ENCODE measurements at regions not wholly inside any gene's neighbourhood (a gene's known extent, or its start where the extent isn't known, plus 50 kb on each side); places are given as distances from the start of the nearest gene placed in this dataset.

DNA sequence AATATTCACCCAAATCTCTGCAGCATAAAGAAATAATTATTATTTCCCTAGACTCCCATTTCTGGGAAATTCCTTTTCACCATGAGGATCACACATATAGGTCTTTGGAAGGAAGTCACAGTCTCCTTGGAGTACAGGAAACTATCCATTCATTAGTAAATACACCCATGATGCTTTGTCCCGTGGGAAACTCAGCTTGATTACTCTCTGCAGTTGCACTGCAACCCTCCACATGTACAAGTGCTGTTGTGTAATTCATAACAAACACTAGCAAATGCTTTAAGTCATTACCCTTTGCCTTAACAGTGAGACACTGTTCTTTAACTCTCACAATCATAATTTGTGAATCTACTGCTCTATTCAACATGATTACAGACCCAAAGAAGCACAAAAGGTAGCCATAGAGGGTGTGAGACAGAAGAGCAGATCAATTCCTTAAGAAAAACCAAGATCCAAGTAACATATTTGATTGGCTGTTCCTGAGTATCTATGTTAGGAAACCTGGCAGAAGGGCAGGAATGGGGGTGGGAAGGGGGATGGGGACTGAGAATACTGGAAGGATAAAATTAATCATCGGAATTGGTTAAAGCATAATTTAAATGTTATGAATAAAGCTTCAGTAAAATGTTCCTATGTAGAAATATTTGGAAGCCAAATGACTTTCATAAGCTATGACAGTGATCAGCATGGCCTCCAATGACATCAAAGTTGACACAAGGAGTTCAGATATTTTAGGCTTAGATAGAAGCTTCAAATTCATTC lies 268.0 kb downstream of the HACE1 start:
- intact Hi-C loops (cut with micrococcal nuclease): no loop called here
- Mint-ChIP-seq H3K27me3 (peaks cover 8% of the 10 kb centered on the region), H3K27ac (no peak overlapping the region), H3K9me3 (no peaks in the 10 kb centered on the region), H3K4me3 (no peak overlapping the region), H3K36me3 (no peaks in the 10 kb centered on the region), H3K4me1 (ENCODE audit: low read depth) (no peaks in the 10 kb centered on the region)
- ChIA-PET POLR2A (no interaction called here), CTCF (no interaction called here)
- no peak for DNase-seq

GRCh38 chr6:104589940-104590339 lies 269.8 kb downstream of the HACE1 start:
- no peaks in the 10 kb centered on the region for H3K36me3 Mint-ChIP-seq
- no peaks in the 10 kb centered on the region for H3K4me1 Mint-ChIP-seq (ENCODE audit: low read depth)
- intact Hi-C loops (cut with micrococcal nuclease): no loop called here
- CTCF ChIA-PET: no interaction called here
- no peak for DNase-seq
- POLR2A ChIA-PET: no interaction called here
- H3K9me3 Mint-ChIP-seq: no peaks in the 10 kb centered on the region
- H3K4me3 Mint-ChIP-seq: no peak overlapping the region
- peaks cover 6% of the 10 kb centered on the region for H3K27me3 Mint-ChIP-seq
- no peak overlapping the region for H3K27ac Mint-ChIP-seq

- peaks cover 5% of the 10 kb centered on the region for H3K9me3 Mint-ChIP-seq
- POLR2A ChIA-PET: no interaction called here
- no peak overlapping the region for H3K4me3 Mint-ChIP-seq
- no peak for DNase-seq
- no peaks in the 10 kb centered on the region for H3K27me3 Mint-ChIP-seq
- no peaks in the 10 kb centered on the region for H3K36me3 Mint-ChIP-seq
- H3K27ac Mint-ChIP-seq: no peak overlapping the region
- no peaks in the 10 kb centered on the region for H3K4me1 Mint-ChIP-seq (ENCODE audit: low read depth)
- intact Hi-C loops (cut with micrococcal nuclease): no loop called here
- CTCF ChIA-PET: no interaction called here
Observed at GRCh38 chr6:104585646-104586045, 274.1 kb downstream of the HACE1 start.

DNA sequence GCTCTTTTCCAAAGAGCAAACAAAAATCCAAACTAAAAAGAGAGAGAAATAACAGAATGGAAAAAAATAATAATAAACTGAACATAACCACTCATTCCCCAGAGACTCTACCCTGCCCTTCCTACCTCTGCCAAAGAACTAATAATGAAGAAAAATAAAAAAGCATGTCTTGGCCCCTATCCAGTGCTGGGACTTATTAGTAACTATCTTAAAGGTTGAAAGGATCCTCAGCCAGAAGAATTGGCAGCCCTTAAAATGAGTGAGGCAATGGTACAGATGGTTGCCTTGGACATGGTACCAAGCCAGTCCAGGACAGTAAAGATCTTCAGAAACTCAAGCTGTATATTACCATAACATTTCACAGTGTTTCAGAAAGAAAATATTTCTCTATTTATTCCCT lies 279.3 kb downstream of the HACE1 start:
- Mint-ChIP-seq H3K9me3 (peaks cover 5% of the 10 kb centered on the region), H3K27me3 (no peaks in the 10 kb centered on the region), H3K4me1 (ENCODE audit: low read depth) (no peaks in the 10 kb centered on the region), H3K4me3 (no peak overlapping the region), H3K27ac (no peak overlapping the region), H3K36me3 (no peaks in the 10 kb centered on the region)
- intact Hi-C loops (cut with micrococcal nuclease): no loop called here
- ChIA-PET CTCF (no interaction called here), POLR2A (no interaction called here)
- no peak for DNase-seq

DNA sequence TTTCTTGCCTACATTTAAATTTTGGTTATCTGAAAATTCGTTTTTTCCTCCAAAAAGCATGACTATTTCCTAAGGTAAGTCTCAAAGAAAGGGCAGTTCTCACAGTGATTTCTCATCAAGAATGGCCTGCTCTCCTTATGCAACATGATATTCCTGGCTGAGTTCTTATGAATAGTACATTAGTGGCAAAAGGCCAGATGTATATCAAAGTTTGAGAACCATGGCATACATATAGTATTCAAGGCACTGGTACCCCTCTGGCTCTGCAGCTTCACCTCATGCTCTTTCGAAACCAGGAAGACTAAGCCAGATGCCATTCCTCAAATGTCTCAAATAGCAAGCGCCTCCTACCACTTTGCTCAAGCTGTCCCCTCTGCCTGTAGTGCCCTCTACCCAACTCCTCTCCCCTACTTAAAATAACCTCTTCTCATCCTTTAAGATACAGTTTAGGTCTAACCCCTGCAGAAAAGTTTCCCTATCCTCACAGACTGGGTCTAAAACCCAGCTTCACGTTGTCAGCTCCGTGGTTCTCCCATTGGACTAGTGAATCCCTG lies 280.3 kb downstream of the HACE1 start:
- Mint-ChIP-seq H3K4me1 (ENCODE audit: low read depth) (no peaks in the 10 kb centered on the region), H3K27ac (no peak overlapping the region), H3K9me3 (peaks cover 5% of the 10 kb centered on the region), H3K36me3 (no peaks in the 10 kb centered on the region), H3K4me3 (no peak overlapping the region), H3K27me3 (no peaks in the 10 kb centered on the region)
- intact Hi-C loops (cut with micrococcal nuclease): no loop called here
- no peak for DNase-seq
- ChIA-PET POLR2A (no interaction called here), CTCF (no interaction called here)

GRCh38 chr6:104575536-104575935 lies 284.2 kb downstream of the HACE1 start:
- POLR2A ChIA-PET: no interaction called here
- no peak overlapping the region for H3K4me3 Mint-ChIP-seq

GRCh38 chr6:104574135-104574750 lies 285.5 kb downstream of the HACE1 start:
- POLR2A ChIA-PET: no interaction called here

More at GRCh38 chr6:104575536-104575935, 284.2 kb downstream of the HACE1 start:
- no peak for DNase-seq
- CTCF ChIA-PET: no interaction called here
- Mint-ChIP-seq H3K9me3 (no peaks in the 10 kb centered on the region), H3K36me3 (no peaks in the 10 kb centered on the region), H3K27me3 (no peaks in the 10 kb centered on the region), H3K4me1 (ENCODE audit: low read depth) (no peaks in the 10 kb centered on the region), H3K27ac (no peak overlapping the region)
- intact Hi-C loops (cut with micrococcal nuclease): no loop called here

GRCh38 chr6:104573350-104573749 lies 286.4 kb downstream of the HACE1 start:
- intact Hi-C loops (cut with micrococcal nuclease): no loop called here
- ChIA-PET CTCF (no interaction called here), POLR2A (no interaction called here)
- no peaks in the 10 kb centered on the region for H3K4me1 Mint-ChIP-seq (ENCODE audit: low read depth)
- no peak overlapping the region for H3K4me3 Mint-ChIP-seq
- no peak for DNase-seq
- no peaks in the 10 kb centered on the region for H3K36me3 Mint-ChIP-seq
- H3K27ac Mint-ChIP-seq: no peak overlapping the region
- H3K9me3 Mint-ChIP-seq: no peaks in the 10 kb centered on the region
- no peaks in the 10 kb centered on the region for H3K27me3 Mint-ChIP-seq

More at GRCh38 chr6:104574135-104574750, 285.5 kb downstream of the HACE1 start:
- Mint-ChIP-seq H3K27me3 (no peaks in the 10 kb centered on the region), H3K27ac (no peak overlapping the region), H3K9me3 (no peaks in the 10 kb centered on the region), H3K4me1 (ENCODE audit: low read depth) (no peaks in the 10 kb centered on the region), H3K4me3 (no peak overlapping the region), H3K36me3 (no peaks in the 10 kb centered on the region)
- DNase-seq: no peak
- intact Hi-C loops (cut with micrococcal nuclease): no loop called here
- CTCF ChIA-PET: no interaction called here

DNA sequence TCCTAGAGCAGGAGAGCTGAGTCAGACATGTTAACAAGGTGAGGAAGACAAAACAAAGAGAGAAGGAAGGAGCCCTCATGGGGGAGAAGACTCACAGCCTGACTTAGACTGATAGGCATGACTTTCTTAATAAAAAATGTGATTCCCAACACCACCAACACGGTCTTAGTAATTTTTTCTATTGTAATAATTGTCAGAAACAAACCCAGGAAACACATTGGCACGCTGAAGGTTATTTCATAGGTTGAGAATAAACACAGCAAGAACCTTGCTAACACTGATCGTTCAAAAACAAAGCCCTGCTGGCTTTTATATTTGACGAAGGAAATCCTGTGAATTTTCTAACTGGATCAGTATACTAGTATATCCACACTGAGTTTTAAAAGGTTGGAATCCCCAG lies 286.8 kb downstream of the HACE1 start:
- intact Hi-C loops (cut with micrococcal nuclease): no loop called here
- Mint-ChIP-seq H3K4me3 (no peak overlapping the region), H3K9me3 (no peaks in the 10 kb centered on the region), H3K27me3 (no peaks in the 10 kb centered on the region), H3K4me1 (ENCODE audit: low read depth) (no peaks in the 10 kb centered on the region), H3K27ac (no peak overlapping the region), H3K36me3 (no peaks in the 10 kb centered on the region)
- CTCF ChIA-PET: no interaction called here
- POLR2A ChIA-PET: no interaction called here
- DNase-seq: no peak

DNA sequence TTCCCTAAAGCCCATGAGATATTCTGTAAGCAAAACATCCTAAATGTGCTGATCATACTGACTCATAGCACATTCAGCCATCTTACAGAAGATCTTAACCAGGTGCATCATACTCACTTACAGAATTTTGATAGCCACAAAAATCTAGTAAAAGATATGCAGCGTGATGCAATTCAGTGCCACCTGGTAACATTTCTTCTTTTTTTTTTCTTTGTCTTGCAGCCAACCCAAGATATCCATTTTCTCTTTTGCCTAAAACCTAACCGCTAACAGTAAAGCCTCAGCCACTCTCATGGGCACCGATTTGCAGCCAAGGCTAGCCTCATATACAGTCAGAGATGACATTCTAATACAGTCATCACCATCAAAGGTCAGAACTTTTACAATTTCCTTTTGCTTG lies 293.3 kb downstream of the HACE1 start:
- no peaks in the 10 kb centered on the region for H3K36me3 Mint-ChIP-seq
- no peaks in the 10 kb centered on the region for H3K27me3 Mint-ChIP-seq
- no peak overlapping the region for H3K27ac Mint-ChIP-seq
- ChIA-PET POLR2A (no interaction called here), CTCF (no interaction called here)
- H3K4me3 Mint-ChIP-seq: no peak overlapping the region
- no peak for DNase-seq
- no peaks in the 10 kb centered on the region for H3K9me3 Mint-ChIP-seq
- intact Hi-C loops (cut with micrococcal nuclease): no loop called here
- H3K4me1 Mint-ChIP-seq (ENCODE audit: low read depth): no peaks in the 10 kb centered on the region

DNA sequence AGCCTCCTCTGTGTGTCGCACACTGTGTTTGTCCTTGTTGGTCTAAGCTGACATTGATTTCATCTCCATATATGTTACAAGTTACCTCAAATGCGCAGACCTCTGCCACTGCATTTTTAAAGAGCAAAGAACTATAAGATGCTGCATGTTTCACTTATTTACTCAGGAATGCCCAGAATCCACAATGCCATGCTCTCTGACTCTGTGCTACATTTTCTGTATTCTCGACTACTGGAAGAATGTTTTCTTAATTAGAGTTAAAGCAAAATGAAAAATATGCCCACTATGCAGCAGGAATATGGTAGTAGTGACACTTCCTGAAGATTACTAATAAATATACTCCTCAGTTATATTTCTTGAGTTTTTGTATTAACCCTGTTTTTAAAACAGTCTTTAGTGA lies 296.4 kb downstream of the HACE1 start:
- intact Hi-C loops (cut with micrococcal nuclease): no loop called here
- H3K4me1 Mint-ChIP-seq (ENCODE audit: low read depth): no peaks in the 10 kb centered on the region
- H3K9me3 Mint-ChIP-seq: no peaks in the 10 kb centered on the region
- peaks cover 5% of the 10 kb centered on the region for H3K27me3 Mint-ChIP-seq
- H3K27ac Mint-ChIP-seq: no peak overlapping the region
- CTCF ChIA-PET: no interaction called here
- no peak overlapping the region for H3K4me3 Mint-ChIP-seq
- POLR2A ChIA-PET: no interaction called here
- no peaks in the 10 kb centered on the region for H3K36me3 Mint-ChIP-seq
- DNase-seq: no peak

DNA sequence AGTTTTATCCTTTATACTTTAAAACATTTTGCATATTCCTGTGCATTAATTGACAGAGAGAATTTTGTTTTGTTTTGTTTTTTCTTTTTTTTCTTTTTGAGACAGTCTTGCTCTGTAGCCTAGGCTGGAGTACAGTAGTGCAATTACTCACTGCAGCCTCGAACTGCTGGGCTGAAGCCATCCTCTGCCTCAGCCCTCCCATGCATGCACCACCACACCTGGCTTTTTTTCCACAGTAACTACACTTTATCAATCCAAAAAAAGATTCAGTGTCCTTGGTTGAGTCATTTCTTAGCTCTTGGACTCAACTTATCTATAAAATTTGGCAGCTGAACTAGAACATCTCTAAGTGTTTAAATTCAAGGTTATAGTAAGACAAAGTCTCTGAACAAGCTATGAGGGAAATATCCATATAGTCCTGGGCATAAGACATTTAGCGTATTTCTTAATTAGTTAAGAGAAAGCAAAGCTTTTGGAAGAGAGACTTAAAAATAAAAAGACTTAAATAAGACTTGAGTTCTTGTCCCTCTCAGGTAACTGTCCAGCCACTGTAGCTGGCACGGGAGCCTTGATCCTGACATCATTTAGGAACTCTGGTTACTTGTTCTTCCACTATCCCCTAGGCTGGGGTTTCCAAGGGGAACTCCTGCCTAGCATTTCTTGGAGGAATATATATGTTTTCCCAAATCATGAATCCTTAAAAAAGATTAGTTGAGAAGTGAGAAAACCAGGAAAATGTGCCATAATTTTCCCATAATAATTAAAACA lies 300.1 kb downstream of the HACE1 start:
- Mint-ChIP-seq H3K36me3 (no peaks in the 10 kb centered on the region), H3K27ac (no peak overlapping the region), H3K27me3 (peaks cover 13% of the 10 kb centered on the region), H3K4me1 (ENCODE audit: low read depth) (no peaks in the 10 kb centered on the region), H3K9me3 (no peaks in the 10 kb centered on the region), H3K4me3 (no peak overlapping the region)
- no peak for DNase-seq
- intact Hi-C loops (cut with micrococcal nuclease): no loop called here
- POLR2A ChIA-PET: no interaction called here
- CTCF ChIA-PET: no interaction called here

GRCh38 chr6:104558746-104559145 lies 301.0 kb downstream of the HACE1 start:
- H3K9me3 Mint-ChIP-seq: no peaks in the 10 kb centered on the region
- no peak for DNase-seq
- H3K27me3 Mint-ChIP-seq: peaks cover 13% of the 10 kb centered on the region
- POLR2A ChIA-PET: no interaction called here
- no peak overlapping the region for H3K4me3 Mint-ChIP-seq
- no peaks in the 10 kb centered on the region for H3K4me1 Mint-ChIP-seq (ENCODE audit: low read depth)
- no peak overlapping the region for H3K27ac Mint-ChIP-seq
- no peaks in the 10 kb centered on the region for H3K36me3 Mint-ChIP-seq
- intact Hi-C loops (cut with micrococcal nuclease): no loop called here
- CTCF ChIA-PET: no interaction called here
